ENCODE measurements at regions not wholly inside any gene's neighbourhood (a gene's known extent, or its start where the extent isn't known, plus 50 kb on each side); places are given as distances from the start of the nearest gene placed in this dataset.
"Not testable (repeated sequence)": the region's sequence is repeated elsewhere in the genome, so short reads cannot be mapped to it uniquely, and the experiment has no call there.

DNA sequence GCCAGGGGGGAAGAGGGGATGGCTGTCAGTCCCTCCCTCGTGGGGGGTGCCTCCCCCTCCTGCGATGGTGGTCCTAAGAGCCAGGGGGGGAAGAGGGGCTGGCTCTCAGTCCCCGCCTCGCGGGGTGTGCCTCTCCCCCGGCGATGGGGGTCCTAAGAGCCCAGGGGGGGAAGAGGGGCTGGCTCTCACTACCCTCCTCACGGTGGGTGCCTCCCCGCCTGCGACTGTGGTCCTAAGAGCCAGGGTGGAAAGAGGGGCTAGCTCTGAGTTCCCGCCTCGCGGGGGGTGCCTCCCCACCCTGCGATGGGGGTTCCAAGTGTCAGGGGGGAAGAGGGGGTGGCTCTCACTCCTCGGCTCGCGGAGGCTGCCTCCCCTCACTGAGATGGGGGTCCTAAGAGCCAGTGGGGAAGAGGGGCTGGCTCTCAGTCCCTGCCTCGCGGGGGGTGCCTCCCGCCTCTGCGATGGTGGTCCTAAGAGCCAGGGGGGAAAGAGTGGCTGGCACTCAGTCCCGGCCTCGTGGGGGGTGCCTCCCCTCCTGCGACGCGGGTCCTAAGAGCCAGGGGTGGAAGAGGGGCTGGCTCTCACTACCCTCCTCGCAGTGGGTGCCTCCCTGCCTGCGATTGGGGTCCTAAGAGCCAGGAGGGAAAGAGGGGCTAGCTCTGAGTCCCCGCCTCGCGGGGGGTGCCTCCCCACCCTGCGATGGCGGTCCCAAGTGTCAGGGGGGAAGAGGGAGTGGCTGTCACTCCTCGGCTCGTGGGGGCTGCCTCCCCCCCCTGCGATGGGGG lies 2325.6 kb upstream of the PCDH20 start:
- Histone ChIP-seq H3K27ac (no peak overlapping the region), H3K4me3 (no peak overlapping the region), H3K27me3 (no peaks in the 10 kb centered on the region), H3K4me1 (no peaks in the 10 kb centered on the region), H3K36me3 (no peaks in the 10 kb centered on the region), H3K9me3 (no peaks in the 10 kb centered on the region)
- TF ChIP-seq CTCF (IDR thresholded peaks at IDR 0.05): no peak
- DNase-seq: peak in 2 of 6 donors; percentile 12 to 67
- 93 to 97% methylated on average over 26 to 36 of the region's 36 CpGs for WGBS, 2 donors
- FAIRE-seq: no peak
- ATAC-seq: no peak
- intact Hi-C loops (cut with DNase I): no loop called here

- H3K9me3 ChIP-seq; FAIRE-seq; H3K36me3 ChIP-seq; ATAC-seq; H3K27ac ChIP-seq; H3K4me3 ChIP-seq; intact Hi-C loops (cut with DNase I); H3K27me3 ChIP-seq; H3K4me1 ChIP-seq: not testable (repeated sequence)
- DNase-seq: peak in 1 of 6 donors; percentile 47
- 94% methylated on average over 18 to 22 of the region's 23 CpGs for WGBS, 2 donors
Observed at GRCh38 chr13:63739112-63739735, 2323.6 kb upstream of the PCDH20 start.

GRCh38 chr13:63737418-63737817 lies 2321.8 kb upstream of the PCDH20 start:
- 90 to 93% methylated on average over 17 to 19 of the region's 19 CpGs for WGBS, 2 donors
- no peak overlapping the region for H3K27ac ChIP-seq
- no peaks in the 10 kb centered on the region for H3K9me3 ChIP-seq
- intact Hi-C loops (cut with DNase I): no loop called here
- no peaks in the 10 kb centered on the region for H3K27me3 ChIP-seq
- ATAC-seq (no peak), FAIRE-seq (no peak), DNase-seq (peak in 2 of 6 donors; percentile 13 to 43)
- H3K36me3 ChIP-seq: no peaks in the 10 kb centered on the region
- no peak for TF ChIP-seq CTCF (IDR thresholded peaks at IDR 0.05)
- H3K4me3 ChIP-seq: no peak overlapping the region
- H3K4me1 ChIP-seq: no peaks in the 10 kb centered on the region

- TF ChIP-seq CTCF (IDR thresholded peaks at IDR 0.05): no peak
- Histone ChIP-seq H3K27me3 (no peaks in the 10 kb centered on the region), H3K9me3 (no peaks in the 10 kb centered on the region), H3K36me3 (no peaks in the 10 kb centered on the region), H3K4me3 (no peak overlapping the region), H3K4me1 (no peaks in the 10 kb centered on the region), H3K27ac (no peak overlapping the region)
- 32 to 36% methylated on average over 3 of the region's 3 CpGs for WGBS, 2 donors
- peak; percentile 50 to 92 (median 80) for ATAC-seq
- FAIRE-seq: no peak
- peak in 2 of 6 donors; percentile 8 to 16 for DNase-seq
- intact Hi-C loops (cut with DNase I): no loop called here
Observed at GRCh38 chr13:63731896-63732295, 2316.2 kb upstream of the PCDH20 start.

- H3K27me3 ChIP-seq; H3K4me1 ChIP-seq; FAIRE-seq; ATAC-seq; H3K36me3 ChIP-seq; DNase-seq; intact Hi-C loops (cut with DNase I); H3K27ac ChIP-seq; H3K9me3 ChIP-seq; H3K4me3 ChIP-seq: not testable (repeated sequence)
- WGBS, 2 donors: 78 to 84% methylated on average over 2 of the region's 2 CpGs
Observed at GRCh38 chr13:63712159-63712558, 2296.5 kb upstream of the PCDH20 start.

GRCh38 chr13:63706751-63707150 lies 2291.1 kb upstream of the PCDH20 start:
- FAIRE-seq (no peak), ATAC-seq (no peak), DNase-seq (no peak)
- Histone ChIP-seq H3K4me1 (no peaks in the 10 kb centered on the region), H3K4me3 (no peak overlapping the region), H3K27me3 (no peaks in the 10 kb centered on the region), H3K36me3 (no peaks in the 10 kb centered on the region), H3K9me3 (no peaks in the 10 kb centered on the region), H3K27ac (no peak overlapping the region)
- intact Hi-C loops (cut with DNase I): no loop called here
- TF ChIP-seq CTCF (IDR thresholded peaks at IDR 0.05): no peak
- WGBS, 2 donors: 40 to 41% methylated on average over 2 of the region's 2 CpGs

Data from pancreas (tissue), 10 donors.